ENCODE measurements at regions not wholly inside any gene's neighbourhood (a gene's known extent, or its start where the extent isn't known, plus 50 kb on each side); places are given as distances from the start of the nearest gene placed in this dataset.

DNA sequence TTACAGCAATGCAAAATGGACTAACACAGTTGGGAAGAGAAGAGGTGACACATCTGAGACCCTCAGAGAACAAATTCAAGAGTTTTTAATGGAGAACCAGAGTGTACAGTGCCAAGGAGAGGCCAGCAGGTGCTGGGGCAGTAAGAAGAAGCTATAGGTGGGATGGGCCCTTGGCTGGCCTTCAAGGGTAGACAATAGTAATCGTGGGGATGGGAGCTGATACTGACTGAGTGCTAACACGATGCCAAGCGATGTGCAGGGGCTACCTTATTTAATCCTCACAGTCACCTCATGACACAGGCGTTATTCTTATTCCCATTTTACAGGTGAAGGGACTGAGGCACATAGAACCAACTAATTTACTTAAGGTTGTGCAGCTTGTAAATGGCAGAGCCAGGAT, 131.9 kb upstream of the ID2 start:
- peaks cover 0 to 10% (median 5%) of the 10 kb centered on the region in 4 donors for H3K4me1 ChIP-seq (ENCODE audit: control insufficient read depth in 4 of 4, insufficient read depth in 4 of 4, low read length in 3 of 4)
- H3K9me3 ChIP-seq (ENCODE audit: control insufficient read depth in 4 of 4, low read length in 3 of 4), result no peaks in the 10 kb centered on the region
- no peak for DNase-seq (ENCODE audit: low spot score)
- H3K36me3 ChIP-seq (ENCODE audit: control insufficient read depth in 4 of 4, insufficient read depth in 3 of 4, low read depth in 1 of 4, low read length in 3 of 4), result no peaks in the 10 kb centered on the region
- H3K9ac ChIP-seq (ENCODE audit: low read depth in 1 of 2, low read length in 2 of 2), result no peak overlapping the region
- no peak overlapping the region for H3K4me3 ChIP-seq (ENCODE audit: low read depth in 1 of 3, low read length in 3 of 3)
- WGBS, result 99% methylated on average over 4 of the region's 4 CpGs
- H3K27me3 ChIP-seq (ENCODE audit: control insufficient read depth in 4 of 4, insufficient read depth in 4 of 4, low read length in 3 of 4), result no peaks in the 10 kb centered on the region
- no peak overlapping the region for H3K27ac ChIP-seq (ENCODE audit: low read depth in 1 of 2, low read length in 2 of 2)
- TF ChIP-seq HNF4G (IDR thresholded peaks at IDR 0.05), result no peak
- TF ChIP-seq ZBTB33 (IDR thresholded peaks at IDR 0.05), result no peak
- no peak for TF ChIP-seq NR2F2 (IDR thresholded peaks at IDR 0.05)
- TF ChIP-seq RAD21 (IDR thresholded peaks at IDR 0.05), result no peak
- TF ChIP-seq SP1 (IDR thresholded peaks at IDR 0.05), result no peak
- no peak for TF ChIP-seq TAF1 (conservative IDR thresholded peaks at IDR 0.05)
- TF ChIP-seq REST (IDR thresholded peaks at IDR 0.05), result no peak
- no peak for TF ChIP-seq FOXA2 (IDR thresholded peaks at IDR 0.05)
- TF ChIP-seq HNF4A (conservative IDR thresholded peaks at IDR 0.05), result no peak
- no peak for TF ChIP-seq YY1 (IDR thresholded peaks at IDR 0.05)
- TF ChIP-seq RXRA (IDR thresholded peaks at IDR 0.05), result no peak
- TF ChIP-seq JUND (IDR thresholded peaks at IDR 0.05), result no peak
- TF ChIP-seq EGR1 (IDR thresholded peaks at IDR 0.05; ENCODE audit: low read depth in 2 of 2), result no peak
- TF ChIP-seq, protein P1, sequence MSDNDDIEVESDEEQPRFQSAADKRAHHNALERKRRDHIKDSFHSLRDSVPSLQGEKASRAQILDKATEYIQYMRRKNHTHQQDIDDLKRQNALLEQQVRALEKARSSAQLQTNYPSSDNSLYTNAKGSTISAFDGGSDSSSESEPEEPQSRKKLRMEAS (IDR thresholded peaks at IDR 0.05), result no peak
- no peak for TF ChIP-seq GABPA (IDR thresholded peaks at IDR 0.05 in 1 of 2, conservative IDR thresholded peaks at IDR 0.05 in 1 of 2)
- TF ChIP-seq CTCF (IDR thresholded peaks at IDR 0.05; ENCODE audit: low read depth, low read length, missing input control), result no peak
- TF ChIP-seq FOXA1 (IDR thresholded peaks at IDR 0.05), result no peak
- TF ChIP-seq, protein P2, sequence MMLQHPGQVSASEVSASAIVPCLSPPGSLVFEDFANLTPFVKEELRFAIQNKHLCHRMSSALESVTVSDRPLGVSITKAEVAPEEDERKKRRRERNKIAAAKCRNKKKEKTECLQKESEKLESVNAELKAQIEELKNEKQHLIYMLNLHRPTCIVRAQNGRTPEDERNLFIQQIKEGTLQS (IDR thresholded peaks at IDR 0.05), result no peak
